K562 (cell line): ENCODE measurements at regions not wholly inside any gene's neighbourhood (a gene's known extent, or its start where the extent isn't known, plus 50 kb on each side); places are given as distances from the start of the nearest gene placed in this dataset.

Source experiments
- ATAC-seq: fragments of 200-7000 bp; cut with Tn5 transposase; 3 replicates; pipeline ENCODE4 v1.9.1; 2020; ENCODE audit warnings: moderate library complexity
- BruUV-seq: library from RNA; stranded (reverse); fragments of 400-500 nt; replicated peaks from 2 replicates; lab custom pipeline; 2021; lab: Mats Ljungman, UMichigan
- CTCF ChIA-PET: fragments of 300-600 bp; formaldehyde crosslinking; extraction: SDS; loops from one replicate; lab custom pipeline; 2021; ENCODE audit warnings: low intra/inter-chr PET ratio; lab: Yijun Ruan, JAX
- POLR2A ChIA-PET: fragments of 300-600, 350-650 bp; sonication (Branson Sonifier 250); formaldehyde crosslinking; extraction: SDS; loops from one replicate; lab custom pipeline; 2021; ENCODE audit warnings: antibody characterized with exemption, inconsistent platforms; lab: Yijun Ruan, JAX
- DNase-seq, 4 experiments: peaks; one replicate each; pipeline versions ENCODE4 v3.0.0 to v3.0.0-alpha.2; 2011 to 2018; ENCODE audit warnings: low spot score in 3 of 4, mixed read lengths in 3 of 4; ENCODE audit errors: extremely low read depth in 1 of 4
- FAIRE-seq: peaks from 2 replicates; lab custom pipeline; 2011; peaks lifted over from hg19 to GRCh38; lab: Jason Lieb, UNC
- H2AFZ ChIP-seq: 2 replicates; pipeline ENCODE4 v1.6.0; 2011; ENCODE audit warnings: low read depth, low read length, control low read depth, inconsistent platforms
- H3K27ac ChIP-seq: fragments of 200-600 bp; 3 replicates; pipeline ENCODE4 v1.8.0; 2011; ENCODE audit warnings: low read depth, mild to moderate bottlenecking, control low read depth, inconsistent platforms, low read length, moderate library complexity, mixed read lengths; ENCODE audit errors: extremely low read depth
- H3K27me3 ChIP-seq, 2 experiments: fragments of 300-600 bp in 1 of 2; 2 replicates in 1 of 2; 3 replicates in 1 of 2; pipeline versions ENCODE4 v1.6.0 to v1.8.0; 2011; ENCODE audit warnings: inconsistent platforms in 2 of 2, low read length in 2 of 2, mild to moderate bottlenecking in 1 of 2, mixed read lengths in 1 of 2, moderate library complexity in 1 of 2; ENCODE audit not compliant: control insufficient read depth in 2 of 2, insufficient read depth in 2 of 2
- H3K36me3 ChIP-seq: fragments of 300-600 bp; 3 replicates; pipeline ENCODE4 v1.8.0; 2011; ENCODE audit warnings: mild to moderate bottlenecking, low read length, inconsistent platforms; ENCODE audit not compliant: control insufficient read depth, insufficient read depth
- H3K4me1 ChIP-seq, 2 experiments: fragments of 200-600 bp in 1 of 2; replicated peaks in 1 of 2; 2 replicates in 1 of 2; 3 replicates in 1 of 2; pipeline versions ENCODE4 v1.5.1 to v1.8.0; 2011; ENCODE audit warnings: inconsistent platforms in 2 of 2, low read length in 2 of 2, mild to moderate bottlenecking in 1 of 2, mixed read lengths in 1 of 2, moderate library complexity in 1 of 2; ENCODE audit not compliant: control insufficient read depth in 2 of 2, insufficient read depth in 2 of 2
- H3K4me2 ChIP-seq: 2 replicates; pipeline ENCODE4 v1.6.1; 2011; ENCODE audit warnings: low read length, control low read depth, inconsistent platforms, mixed read lengths; ENCODE audit not compliant: insufficient read depth
- H3K4me3 ChIP-seq: fragments of 200-600 bp; sonication (generic), shearing (Covaris generic); 2 replicates; pipeline ENCODE4 v1.5.1; 2016; ENCODE audit warnings: control low read depth, inconsistent platforms
- H3K79me2 ChIP-seq: fragments of 200-600 bp; 3 replicates; pipeline ENCODE4 v1.8.0; 2011; ENCODE audit warnings: low read length, inconsistent platforms; ENCODE audit not compliant: control insufficient read depth, insufficient read depth
- H3K9ac ChIP-seq, 2 experiments: 2 replicates each; pipeline versions ENCODE4 v1.6.0 to v1.6.1; 2011; ENCODE audit warnings: low read depth in 2 of 2, low read length in 2 of 2, control low read depth in 1 of 2, inconsistent platforms in 1 of 2, mild to moderate bottlenecking in 1 of 2, mixed read lengths in 1 of 2; ENCODE audit not compliant: insufficient read depth in 1 of 2
- H3K9me1 ChIP-seq: one replicate; pipeline ENCODE4 v1.6.0; 2011; ENCODE audit warnings: inconsistent platforms, mild to moderate bottlenecking, low read length, moderate library complexity; ENCODE audit not compliant: control insufficient read depth, insufficient read depth
- H3K9me3 ChIP-seq: replicated peaks from 2 replicates; pipeline ENCODE4 v1.5.1; 2011; ENCODE audit warnings: low read depth, low read length, inconsistent platforms; ENCODE audit not compliant: control insufficient read depth, insufficient read depth
- H4K20me1 ChIP-seq: replicated peaks from 2 replicates; pipeline ENCODE4 v1.6.1; 2011; ENCODE audit warnings: low read length, inconsistent platforms, mixed read lengths; ENCODE audit not compliant: control insufficient read depth, insufficient read depth
- ATF1 ChIP-seq, 2 experiments: fragments of 450-650 bp in 1 of 2; IDR thresholded peaks; 2 replicates each; pipeline ENCODE4 v1.6.1; 2016; ENCODE audit warnings: missing compliant biosample characterization in 1 of 2, missing genetic modification characterization in 1 of 2
- CBX2 ChIP-seq: fragments of 200-600 bp; sonication (generic); IDR thresholded peaks from one replicate; pipeline ENCODE4 v1.6.1; 2012; ENCODE audit warnings: mild to moderate bottlenecking, low read length, inconsistent platforms; ENCODE audit not compliant: insufficient read depth, poor library complexity, severe bottlenecking
- ETS1 ChIP-seq: conservative IDR thresholded peaks from 2 replicates; pipeline ENCODE4 v1.6.1; 2011; ENCODE audit warnings: low read depth, mild to moderate bottlenecking, low read length; ENCODE audit not compliant: control insufficient read depth
- FOXM1 ChIP-seq, 2 experiments: fragments of 450-650 bp in 1 of 2; sonication (generic) in 1 of 2; formaldehyde crosslinking in 1 of 2; IDR thresholded peaks; 2 replicates each; pipeline versions ENCODE4 v1.6.1 to v1.9.0; 2017 to 2022; ENCODE audit warnings: low read depth in 2 of 2, mild to moderate bottlenecking in 2 of 2, missing genetic modification reagents in 1 of 2, moderate library complexity in 1 of 2
- KAT2B ChIP-seq: IDR thresholded peaks from one replicate; pipeline ENCODE4 v1.6.1; 2012; ENCODE audit warnings: low read depth, mild to moderate bottlenecking, control low read depth, inconsistent platforms, low read length, moderate library complexity
- MCM2 ChIP-seq: fragments of 450-650 bp; IDR thresholded peaks from 2 replicates; pipeline ENCODE4 v1.6.1; 2017; ENCODE audit warnings: low read depth, mild to moderate bottlenecking
- NR2C1 ChIP-seq, 2 experiments: fragments of 450-650 bp; IDR thresholded peaks; 2 replicates each; pipeline ENCODE4 v1.6.1; 2017; ENCODE audit warnings: mild to moderate bottlenecking in 2 of 2, antibody characterized with exemption in 1 of 2, inconsistent platforms in 1 of 2, missing compliant biosample characterization in 1 of 2, missing genetic modification characterization in 1 of 2
- PHF20 ChIP-seq: fragments of 450-650 bp; IDR thresholded peaks from 2 replicates; pipeline ENCODE4 v1.6.1; 2018; ENCODE audit not compliant: partially characterized antibody
- RBM14 ChIP-seq: fragments of 200-400 bp; formaldehyde crosslinking; IDR thresholded peaks from 2 replicates; pipeline ENCODE4 v1.6.1; 2018; ENCODE audit warnings: low read depth, mild to moderate bottlenecking, low read length, moderate library complexity, borderline replicate concordance; ENCODE audit not compliant: insufficient read depth
- SMARCB1 ChIP-seq: IDR thresholded peaks from 2 replicates; pipeline ENCODE4 v1.6.1; 2011; ENCODE audit warnings: improper control_type of control experiment, low read depth; ENCODE audit not compliant: insufficient read length
- SRSF7 ChIP-seq: fragments of 200-400 bp; formaldehyde crosslinking; optimal IDR thresholded peaks from 2 replicates; pipeline ENCODE3; 2017; ENCODE audit warnings: mild to moderate bottlenecking, low read depth, low read length
- ZC3H11A ChIP-seq: IDR thresholded peaks from 2 replicates; pipeline ENCODE4 v1.6.1; 2012; ENCODE audit warnings: low read depth, low read length, improper control_type of control experiment
- ZFP30 ChIP-seq: fragments of 250-450 bp; sonication (Bioruptor Pico); IDR thresholded peaks from 2 replicates; pipeline ENCODE4 v1.8.0; 2022; ENCODE audit warnings: moderate library complexity, mild to moderate bottlenecking, inconsistent platforms, borderline replicate concordance
- ZNF408 ChIP-seq: fragments of 250-450 bp; sonication (Bioruptor Pico); IDR thresholded peaks from 2 replicates; pipeline ENCODE4 v1.4.0; 2020; ENCODE audit warnings: low read depth, mild to moderate bottlenecking, moderate library complexity
- ZNF586 ChIP-seq: fragments of 450-650 bp; formaldehyde crosslinking; conservative IDR thresholded peaks from 2 replicates; pipeline ENCODE4 v1.4.0; 2020; ENCODE audit warnings: mild to moderate bottlenecking, moderate library complexity
- WGBS: fragments of 100-300 bp; shearing (Covaris generic); methylation state at CpG from one replicate; pipeline ENCODE4 v1.1.6; 2016; ENCODE audit warnings: low coverage, mixed read lengths; ENCODE audit not compliant: insufficient coverage; ENCODE audit errors: missing lambda C conversion rate; 5-methylcytosine and 5-hydroxymethylcytosine counted together
- in situ Hi-C: fragments of 300-500 bp; cut with MboI; formaldehyde crosslinking; loops from 4 replicates; pipeline ENCODE4 v1.15.0; 2018; ENCODE audit warnings: inconsistent platforms, mixed read lengths
- intact Hi-C: fragments of 100-400 bp; cut with micrococcal nuclease; formaldehyde crosslinking; loops from 2 replicates; pipeline ENCODE4 v1.14.2; 2022
- TF ChIP-seq, protein P1 (sequence below): sonication (generic); formaldehyde crosslinking; IDR thresholded peaks from 2 replicates; pipeline ENCODE4 v1.8.0; 2022; ENCODE audit warnings: missing genetic modification reagents, mild to moderate bottlenecking, borderline replicate concordance

DNA sequence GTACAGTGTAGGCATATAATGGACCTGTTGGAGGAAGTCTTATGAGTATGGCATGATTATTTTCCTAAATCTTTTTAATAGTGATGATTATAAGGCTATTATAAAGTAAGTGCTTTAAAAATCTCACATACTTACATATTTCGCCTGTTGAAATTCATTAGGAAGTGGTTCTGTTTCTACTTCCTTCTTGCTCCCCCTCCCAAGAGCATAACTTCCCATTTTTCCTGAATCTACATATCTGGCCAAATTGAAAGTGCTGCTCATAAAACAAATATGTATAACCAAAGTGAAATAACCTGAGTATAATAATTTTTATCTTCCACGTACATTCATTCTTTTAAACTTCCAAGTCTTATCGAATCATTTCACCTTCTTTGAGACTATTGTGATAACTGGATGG is 455.6 kb upstream of the SEL1L start:
- BruUV-seq: no TSS peak
- intact Hi-C loops: no loop called here

More for the DNA sequence above, 455.6 kb upstream of the SEL1L start:
- no peak for ATAC-seq
- no peaks in the 10 kb centered on the region for H3K79me2 ChIP-seq
- no peak overlapping the region for H3K4me3 ChIP-seq
- no peak overlapping the region for H3K9ac ChIP-seq
- TF ChIP-seq KAT2B: no peak
- TF ChIP-seq FOXM1 (IDR thresholded peaks at IDR 0.05; ENCODE audit: low read depth): no peak
- TF ChIP-seq FOXM1 (CRISPR knock-in tag; IDR thresholded peaks at IDR 0.05; ENCODE audit: low read depth): no peak
- TF ChIP-seq ZFP30: no peak
- no peak for TF ChIP-seq SMARCB1
- no peak for TF ChIP-seq ZC3H11A
- TF ChIP-seq ZNF586 (CRISPR knock-in tag): no peak
- no peak for TF ChIP-seq MCM2
- TF ChIP-seq NR2C1 (IDR thresholded peaks at IDR 0.05): no peak
- TF ChIP-seq NR2C1 (tag; IDR thresholded peaks at IDR 0.05): no peak
- TF ChIP-seq PHF20: no peak
- no peak for TF ChIP-seq CBX2
- TF ChIP-seq RBM14: no peak
- no peak for TF ChIP-seq SRSF7
- TF ChIP-seq, protein P1, sequence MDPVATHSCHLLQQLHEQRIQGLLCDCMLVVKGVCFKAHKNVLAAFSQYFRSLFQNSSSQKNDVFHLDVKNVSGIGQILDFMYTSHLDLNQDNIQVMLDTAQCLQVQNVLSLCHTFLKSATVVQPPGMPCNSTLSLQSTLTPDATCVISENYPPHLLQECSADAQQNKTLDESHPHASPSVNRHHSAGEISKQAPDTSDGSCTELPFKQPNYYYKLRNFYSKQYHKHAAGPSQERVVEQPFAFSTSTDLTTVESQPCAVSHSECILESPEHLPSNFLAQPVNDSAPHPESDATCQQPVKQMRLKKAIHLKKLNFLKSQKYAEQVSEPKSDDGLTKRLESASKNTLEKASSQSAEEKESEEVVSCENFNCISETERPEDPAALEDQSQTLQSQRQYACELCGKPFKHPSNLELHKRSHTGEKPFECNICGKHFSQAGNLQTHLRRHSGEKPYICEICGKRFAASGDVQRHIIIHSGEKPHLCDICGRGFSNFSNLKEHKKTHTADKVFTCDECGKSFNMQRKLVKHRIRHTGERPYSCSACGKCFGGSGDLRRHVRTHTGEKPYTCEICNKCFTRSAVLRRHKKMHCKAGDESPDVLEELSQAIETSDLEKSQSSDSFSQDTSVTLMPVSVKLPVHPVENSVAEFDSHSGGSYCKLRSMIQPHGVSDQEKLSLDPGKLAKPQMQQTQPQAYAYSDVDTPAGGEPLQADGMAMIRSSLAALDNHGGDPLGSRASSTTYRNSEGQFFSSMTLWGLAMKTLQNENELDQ: no peak
- TF ChIP-seq ATF1 (CRISPR knock-in tag; IDR thresholded peaks at IDR 0.05): no peak
- no peak for TF ChIP-seq ATF1 (tag; IDR thresholded peaks at IDR 0.05)
- TF ChIP-seq ZNF408 (CRISPR knock-in tag): no peak
- no peak for TF ChIP-seq ETS1
- H3K27ac ChIP-seq: no peak overlapping the region
- H4K20me1 ChIP-seq: no peaks in the 10 kb centered on the region
- POLR2A ChIA-PET: no interaction called here
- H3K4me1 ChIP-seq: no peaks in the 10 kb centered on the region
- no peaks in the 10 kb centered on the region for H3K36me3 ChIP-seq
- no peak for FAIRE-seq
- 0% methylated on average over 3 of the region's 3 CpGs for WGBS
- DNase-seq: no peak
- no peak overlapping the region for H3K4me2 ChIP-seq
- H3K9me3 ChIP-seq: no peaks in the 10 kb centered on the region
- in situ Hi-C loops: no loop called here
- H3K9me1 ChIP-seq: no peaks in the 10 kb centered on the region
- no peaks in the 10 kb centered on the region for H3K27me3 ChIP-seq
- CTCF ChIA-PET: no interaction called here
- H2AFZ ChIP-seq: no peak overlapping the region
